ENCODE measurements at regions not wholly inside any gene's neighbourhood (a gene's known extent, or its start where the extent isn't known, plus 50 kb on each side); places are given as distances from the start of the nearest gene placed in this dataset.
"Not testable (repeated sequence)": the region's sequence is repeated elsewhere in the genome, so short reads cannot be mapped to it uniquely, and the experiment has no call there.

- ATAC-seq (ENCODE audit: low FRiP score) (no peak), DNase-seq (ENCODE audit: low spot score) (no peak)
These were observed 470.5 kb downstream of the PCDH7 start for GRCh38 chr4:31190671-31191070.

GRCh38 chr4:31192341-31192740 is 472.2 kb downstream of the PCDH7 start:
- ATAC-seq (ENCODE audit: low FRiP score) (no peak), DNase-seq (ENCODE audit: low spot score) (no peak)
- TF ChIP-seq, protein P1, sequence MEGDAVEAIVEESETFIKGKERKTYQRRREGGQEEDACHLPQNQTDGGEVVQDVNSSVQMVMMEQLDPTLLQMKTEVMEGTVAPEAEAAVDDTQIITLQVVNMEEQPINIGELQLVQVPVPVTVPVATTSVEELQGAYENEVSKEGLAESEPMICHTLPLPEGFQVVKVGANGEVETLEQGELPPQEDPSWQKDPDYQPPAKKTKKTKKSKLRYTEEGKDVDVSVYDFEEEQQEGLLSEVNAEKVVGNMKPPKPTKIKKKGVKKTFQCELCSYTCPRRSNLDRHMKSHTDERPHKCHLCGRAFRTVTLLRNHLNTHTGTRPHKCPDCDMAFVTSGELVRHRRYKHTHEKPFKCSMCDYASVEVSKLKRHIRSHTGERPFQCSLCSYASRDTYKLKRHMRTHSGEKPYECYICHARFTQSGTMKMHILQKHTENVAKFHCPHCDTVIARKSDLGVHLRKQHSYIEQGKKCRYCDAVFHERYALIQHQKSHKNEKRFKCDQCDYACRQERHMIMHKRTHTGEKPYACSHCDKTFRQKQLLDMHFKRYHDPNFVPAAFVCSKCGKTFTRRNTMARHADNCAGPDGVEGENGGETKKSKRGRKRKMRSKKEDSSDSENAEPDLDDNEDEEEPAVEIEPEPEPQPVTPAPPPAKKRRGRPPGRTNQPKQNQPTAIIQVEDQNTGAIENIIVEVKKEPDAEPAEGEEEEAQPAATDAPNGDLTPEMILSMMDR (IDR thresholded peaks at IDR 0.05), result no peak

More at GRCh38 chr4:31190671-31191070, 470.5 kb downstream of the PCDH7 start:
- TF ChIP-seq, protein P1 (IDR thresholded peaks at IDR 0.05), result no peak

DNA sequence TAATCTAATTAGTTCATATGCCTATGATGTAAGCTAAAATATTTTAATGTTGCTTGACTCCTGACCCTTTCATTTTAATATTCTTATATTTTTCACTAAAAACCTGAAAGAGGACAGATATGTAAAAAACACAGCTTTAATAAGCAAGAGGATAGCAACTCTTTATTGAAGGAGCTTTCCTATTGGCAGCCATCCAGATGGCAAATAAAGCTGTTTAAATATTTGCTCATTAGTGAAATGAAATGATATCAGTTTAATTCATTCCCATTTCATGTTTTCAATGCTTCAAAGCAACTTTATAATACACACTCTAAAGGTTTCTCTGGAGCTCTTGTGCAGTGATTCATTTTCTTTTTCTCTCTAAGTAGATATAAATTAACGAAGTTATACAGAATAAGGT is 473.4 kb downstream of the PCDH7 start:
- DNase-seq (ENCODE audit: low spot score) (no peak), ATAC-seq (ENCODE audit: low FRiP score) (no peak)
- TF ChIP-seq, protein P1 (IDR thresholded peaks at IDR 0.05), result no peak

DNA sequence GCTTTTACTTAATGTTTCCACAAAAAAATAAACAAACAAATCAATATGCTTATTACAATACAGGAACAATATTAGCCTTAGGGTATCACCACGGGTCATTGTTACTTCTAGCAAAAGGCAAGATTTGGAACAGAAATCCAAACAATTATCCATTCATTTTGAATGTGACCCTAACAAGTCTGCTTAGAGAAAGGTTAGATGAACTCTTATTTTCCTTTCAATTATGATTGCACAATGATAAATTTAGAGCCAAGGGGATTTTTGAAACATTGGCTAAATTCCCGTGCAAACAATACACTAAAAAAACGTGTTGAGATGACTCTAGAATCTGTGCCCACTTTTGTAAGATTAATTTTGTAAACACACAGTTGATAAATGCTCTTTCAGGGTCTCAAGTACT is 474.7 kb downstream of the PCDH7 start:
- DNase-seq (ENCODE audit: low spot score), result no peak
- no peak for ATAC-seq (ENCODE audit: low FRiP score)
- TF ChIP-seq, protein P1 (IDR thresholded peaks at IDR 0.05), result no peak

- TF ChIP-seq, protein P1 (IDR thresholded peaks at IDR 0.05), result no peak
- ATAC-seq (ENCODE audit: low FRiP score) (no peak), DNase-seq (ENCODE audit: low spot score) (no peak)
These were observed 479.5 kb downstream of the PCDH7 start for GRCh38 chr4:31199644-31200043.

DNA sequence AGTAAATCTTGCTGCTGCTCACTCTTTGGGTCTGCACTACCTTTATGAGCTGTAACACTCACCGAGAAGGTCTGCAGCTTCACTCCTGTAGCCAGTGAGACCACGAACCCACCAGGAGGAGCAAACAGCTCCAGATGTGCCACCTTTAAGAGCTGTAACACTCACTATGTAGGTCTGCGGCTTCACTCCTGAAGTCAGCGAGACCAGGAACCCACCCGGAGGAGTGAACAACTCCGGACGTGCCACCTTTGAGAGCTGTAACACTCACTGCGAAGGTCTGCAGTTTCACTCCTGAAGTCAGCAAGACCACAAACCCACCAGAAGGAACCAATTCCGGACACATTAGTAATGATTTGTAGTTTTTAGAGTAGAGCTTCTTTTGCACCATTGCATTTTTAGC is 481.9 kb downstream of the PCDH7 start:
- ATAC-seq (ENCODE audit: low FRiP score); DNase-seq (ENCODE audit: low spot score): not testable (repeated sequence)

GRCh38 chr4:31204874-31205273 is 484.7 kb downstream of the PCDH7 start:
- no peak for ATAC-seq (ENCODE audit: low FRiP score)
- TF ChIP-seq, protein P1 (IDR thresholded peaks at IDR 0.05), result no peak
- no peak for DNase-seq (ENCODE audit: low spot score)

GRCh38 chr4:31220921-31221320 is 500.8 kb downstream of the PCDH7 start:
- DNase-seq (ENCODE audit: low spot score), result no peak
- TF ChIP-seq, protein P1 (IDR thresholded peaks at IDR 0.05), result no peak

More at GRCh38 chr4:31220921-31221320, 500.8 kb downstream of the PCDH7 start:
- no peak for ATAC-seq (ENCODE audit: low FRiP score)

All from omental fat pad (tissue), 3 donors.